PC-9 (cell line): ENCODE measurements at regions not wholly inside any gene's neighbourhood (a gene's known extent, or its start where the extent isn't known, plus 50 kb on each side); places are given as distances from the start of the nearest gene placed in this dataset.

Source experiments
- CTCF ChIP-seq: fragments of 200-600 bp; sonication (generic); conservative IDR thresholded peaks from 2 replicates; pipeline ENCODE4 v1.6.1; 2017; ENCODE audit warnings: mixed run types, antibody characterized with exemption, mild to moderate bottlenecking, moderate library complexity
- EZH2 ChIP-seq: fragments of 200-600 bp; sonication (generic); IDR thresholded peaks from 2 replicates; pipeline ENCODE4 v1.8.0; 2017; ENCODE audit warnings: antibody characterized with exemption, low read depth

- no peak for TF ChIP-seq CTCF
- TF ChIP-seq EZH2 = no peak
Measured at GRCh38 chr2:15755528-15755927, 163.9 kb downstream of the DDX1 start.
